ENCODE measurements at regions not wholly inside any gene's neighbourhood (a gene's known extent, or its start where the extent isn't known, plus 50 kb on each side); places are given as distances from the start of the nearest gene placed in this dataset.

GRCh38 chrX:68992821-68993397, 164.1 kb downstream of the EFNB1 start (continued):
- TF ChIP-seq ZNF792 (tag by site-specific recombination; IDR thresholded peaks at IDR 0.05), result no peak
- no peak for TF ChIP-seq SCRT2 (tag by site-specific recombination; IDR thresholded peaks at IDR 0.05)
- TF ChIP-seq ZNF214 (tag by site-specific recombination; IDR thresholded peaks at IDR 0.05; ENCODE audit: borderline replicate concordance), result no peak

DNA sequence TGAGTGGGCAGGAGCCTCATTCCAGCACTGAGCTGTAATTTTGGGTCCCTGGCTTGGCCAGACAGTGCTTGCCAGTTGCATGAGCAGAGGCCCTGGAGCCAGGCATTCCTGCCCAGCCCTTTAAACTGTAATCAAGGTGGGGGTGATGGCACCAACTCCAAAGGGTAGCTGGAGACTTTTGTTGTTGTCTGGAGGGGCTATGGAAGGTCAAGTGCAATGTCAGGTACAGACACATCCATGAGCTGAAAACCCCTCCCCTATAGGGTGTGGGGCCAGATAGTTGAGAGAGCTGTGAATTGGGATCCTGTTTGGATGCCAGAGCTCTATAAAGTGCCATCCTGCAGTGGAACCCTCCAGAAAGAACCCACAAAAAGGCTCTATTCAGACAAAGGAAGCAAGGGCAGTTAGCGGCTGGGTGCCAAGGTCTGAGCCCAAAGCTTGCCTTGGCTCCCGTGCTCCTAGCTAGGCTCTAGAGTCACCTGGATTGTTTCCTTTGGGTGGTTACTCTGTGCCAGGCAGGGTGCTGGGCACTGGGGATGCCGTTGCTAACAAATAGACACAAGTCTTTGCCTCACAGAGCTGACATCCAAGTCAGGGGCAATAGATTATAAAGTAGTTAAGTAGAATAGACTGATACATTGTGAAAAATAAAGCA, 163.0 kb downstream of the EFNB1 start:
- POLR2A ChIA-PET, result interaction anchor here (1.6 kb wide), 1 partner anchor 163 kb away, joined by 3 read pairs; the partner anchor contains the start of gene EFNB1
- Histone ChIP-seq H3K9me3 (ENCODE audit: control insufficient read depth, insufficient read depth, low read depth, low read length) (no peaks in the 10 kb centered on the region), H3K4me1 (ENCODE audit: control insufficient read depth, insufficient read depth, low read length) (no peaks in the 10 kb centered on the region), H3K27ac (ENCODE audit: extremely low read depth, low read depth, low read length) (no peak overlapping the region), H3K4me3 (ENCODE audit: low read depth, low read length) (no peak overlapping the region), H3K36me3 (ENCODE audit: control insufficient read depth in 2 of 2, insufficient read depth in 1 of 2, low read length in 2 of 2) (no peaks in the 10 kb centered on the region)
- no peak for TF ChIP-seq ZNF830 (tag by site-specific recombination; IDR thresholded peaks at IDR 0.05; ENCODE audit: low read depth)
- no peak for TF ChIP-seq ZNF610 (tag by site-specific recombination; IDR thresholded peaks at IDR 0.05; ENCODE audit: borderline replicate concordance)
- TF ChIP-seq ZNF23 (tag by site-specific recombination; IDR thresholded peaks at IDR 0.05; ENCODE audit: borderline replicate concordance), result no peak
- TF ChIP-seq, protein P1, sequence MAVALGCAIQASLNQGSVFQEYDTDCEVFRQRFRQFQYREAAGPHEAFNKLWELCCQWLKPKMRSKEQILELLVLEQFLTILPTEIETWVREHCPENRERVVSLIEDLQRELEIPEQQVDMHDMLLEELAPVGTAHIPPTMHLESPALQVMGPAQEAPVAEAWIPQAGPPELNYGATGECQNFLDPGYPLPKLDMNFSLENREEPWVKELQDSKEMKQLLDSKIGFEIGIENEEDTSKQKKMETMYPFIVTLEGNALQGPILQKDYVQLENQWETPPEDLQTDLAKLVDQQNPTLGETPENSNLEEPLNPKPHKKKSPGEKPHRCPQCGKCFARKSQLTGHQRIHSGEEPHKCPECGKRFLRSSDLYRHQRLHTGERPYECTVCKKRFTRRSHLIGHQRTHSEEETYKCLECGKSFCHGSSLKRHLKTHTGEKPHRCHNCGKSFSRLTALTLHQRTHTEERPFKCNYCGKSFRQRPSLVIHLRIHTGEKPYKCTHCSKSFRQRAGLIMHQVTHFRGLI (tag by site-specific recombination; IDR thresholded peaks at IDR 0.05), result no peak
- TF ChIP-seq, protein P2, sequence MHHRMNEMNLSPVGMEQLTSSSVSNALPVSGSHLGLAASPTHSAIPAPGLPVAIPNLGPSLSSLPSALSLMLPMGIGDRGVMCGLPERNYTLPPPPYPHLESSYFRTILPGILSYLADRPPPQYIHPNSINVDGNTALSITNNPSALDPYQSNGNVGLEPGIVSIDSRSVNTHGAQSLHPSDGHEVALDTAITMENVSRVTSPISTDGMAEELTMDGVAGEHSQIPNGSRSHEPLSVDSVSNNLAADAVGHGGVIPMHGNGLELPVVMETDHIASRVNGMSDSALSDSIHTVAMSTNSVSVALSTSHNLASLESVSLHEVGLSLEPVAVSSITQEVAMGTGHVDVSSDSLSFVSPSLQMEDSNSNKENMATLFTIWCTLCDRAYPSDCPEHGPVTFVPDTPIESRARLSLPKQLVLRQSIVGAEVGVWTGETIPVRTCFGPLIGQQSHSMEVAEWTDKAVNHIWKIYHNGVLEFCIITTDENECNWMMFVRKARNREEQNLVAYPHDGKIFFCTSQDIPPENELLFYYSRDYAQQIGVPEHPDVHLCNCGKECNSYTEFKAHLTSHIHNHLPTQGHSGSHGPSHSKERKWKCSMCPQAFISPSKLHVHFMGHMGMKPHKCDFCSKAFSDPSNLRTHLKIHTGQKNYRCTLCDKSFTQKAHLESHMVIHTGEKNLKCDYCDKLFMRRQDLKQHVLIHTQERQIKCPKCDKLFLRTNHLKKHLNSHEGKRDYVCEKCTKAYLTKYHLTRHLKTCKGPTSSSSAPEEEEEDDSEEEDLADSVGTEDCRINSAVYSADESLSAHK (tag by site-specific recombination; IDR thresholded peaks at IDR 0.05), result no peak
- no peak for TF ChIP-seq ZBTB11 (tag by site-specific recombination; conservative IDR thresholded peaks at IDR 0.05; ENCODE audit: low read depth)
- TF ChIP-seq ZNF37A (tag by site-specific recombination; IDR thresholded peaks at IDR 0.05), result no peak
- TF ChIP-seq, protein P3, sequence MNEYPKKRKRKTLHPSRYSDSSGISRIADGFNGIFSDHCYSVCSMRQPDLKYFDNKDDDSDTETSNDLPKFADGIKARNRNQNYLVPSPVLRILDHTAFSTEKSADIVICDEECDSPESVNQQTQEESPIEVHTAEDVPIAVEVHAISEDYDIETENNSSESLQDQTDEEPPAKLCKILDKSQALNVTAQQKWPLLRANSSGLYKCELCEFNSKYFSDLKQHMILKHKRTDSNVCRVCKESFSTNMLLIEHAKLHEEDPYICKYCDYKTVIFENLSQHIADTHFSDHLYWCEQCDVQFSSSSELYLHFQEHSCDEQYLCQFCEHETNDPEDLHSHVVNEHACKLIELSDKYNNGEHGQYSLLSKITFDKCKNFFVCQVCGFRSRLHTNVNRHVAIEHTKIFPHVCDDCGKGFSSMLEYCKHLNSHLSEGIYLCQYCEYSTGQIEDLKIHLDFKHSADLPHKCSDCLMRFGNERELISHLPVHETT (tag by site-specific recombination; IDR thresholded peaks at IDR 0.05), result no peak
- no peak for TF ChIP-seq ZNF404 (tag by site-specific recombination; IDR thresholded peaks at IDR 0.05)
- TF ChIP-seq ZNF350 (tag by site-specific recombination; IDR thresholded peaks at IDR 0.05), result no peak
- TF ChIP-seq ZNF274 (IDR thresholded peaks at IDR 0.05; ENCODE audit: low read length), result no peak
- TF ChIP-seq ZNF274 (tag by site-specific recombination; IDR thresholded peaks at IDR 0.05; ENCODE audit: borderline replicate concordance), result no peak
- TF ChIP-seq, protein P4, sequence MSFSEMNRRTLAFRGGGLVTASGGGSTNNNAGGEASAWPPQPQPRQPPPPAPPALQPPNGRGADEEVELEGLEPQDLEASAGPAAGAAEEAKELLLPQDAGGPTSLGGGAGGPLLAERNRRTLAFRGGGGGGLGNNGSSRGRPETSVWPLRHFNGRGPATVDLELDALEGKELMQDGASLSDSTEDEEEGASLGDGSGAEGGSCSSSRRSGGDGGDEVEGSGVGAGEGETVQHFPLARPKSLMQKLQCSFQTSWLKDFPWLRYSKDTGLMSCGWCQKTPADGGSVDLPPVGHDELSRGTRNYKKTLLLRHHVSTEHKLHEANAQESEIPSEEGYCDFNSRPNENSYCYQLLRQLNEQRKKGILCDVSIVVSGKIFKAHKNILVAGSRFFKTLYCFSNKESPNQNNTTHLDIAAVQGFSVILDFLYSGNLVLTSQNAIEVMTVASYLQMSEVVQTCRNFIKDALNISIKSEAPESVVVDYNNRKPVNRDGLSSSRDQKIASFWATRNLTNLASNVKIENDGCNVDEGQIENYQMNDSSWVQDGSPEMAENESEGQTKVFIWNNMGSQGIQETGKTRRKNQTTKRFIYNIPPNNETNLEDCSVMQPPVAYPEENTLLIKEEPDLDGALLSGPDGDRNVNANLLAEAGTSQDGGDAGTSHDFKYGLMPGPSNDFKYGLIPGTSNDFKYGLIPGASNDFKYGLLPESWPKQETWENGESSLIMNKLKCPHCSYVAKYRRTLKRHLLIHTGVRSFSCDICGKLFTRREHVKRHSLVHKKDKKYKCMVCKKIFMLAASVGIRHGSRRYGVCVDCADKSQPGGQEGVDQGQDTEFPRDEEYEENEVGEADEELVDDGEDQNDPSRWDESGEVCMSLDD (tag by site-specific recombination; IDR thresholded peaks at IDR 0.05), result no peak
- TF ChIP-seq OSR2 (tag by site-specific recombination; IDR thresholded peaks at IDR 0.05), result no peak
- no peak for TF ChIP-seq ZNF10 (tag by site-specific recombination; IDR thresholded peaks at IDR 0.05)
- no peak for TF ChIP-seq ZNF266 (tag by site-specific recombination; IDR thresholded peaks at IDR 0.05; ENCODE audit: low read depth)
- TF ChIP-seq YY2 (tag by site-specific recombination; IDR thresholded peaks at IDR 0.05), result no peak
- TF ChIP-seq ZNF664 (tag by site-specific recombination; IDR thresholded peaks at IDR 0.05), result no peak
- no peak for TF ChIP-seq ZNF133 (tag by site-specific recombination; IDR thresholded peaks at IDR 0.05)
- TF ChIP-seq, protein P5, sequence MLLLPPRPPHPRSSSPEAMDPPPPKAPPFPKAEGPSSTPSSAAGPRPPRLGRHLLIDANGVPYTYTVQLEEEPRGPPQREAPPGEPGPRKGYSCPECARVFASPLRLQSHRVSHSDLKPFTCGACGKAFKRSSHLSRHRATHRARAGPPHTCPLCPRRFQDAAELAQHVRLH (tag by site-specific recombination; IDR thresholded peaks at IDR 0.05), result no peak
- CTCF ChIA-PET, result interaction anchor here (0.6 to 1.2 kb wide), 3 partner anchors 9 to 170 kb away, joined by 3 to 4 read pairs (median 3); no protein-coding TSS in a partner anchor

All from HEK293 (cell line).